HepG2 (cell line): ENCODE measurements at regions not wholly inside any gene's neighbourhood (a gene's known extent, or its start where the extent isn't known, plus 50 kb on each side); places are given as distances from the start of the nearest gene placed in this dataset.

Source experiments
- ATAC-seq: fragments of 200-7000 bp; cut with Tn5 transposase; 3 replicates; pipeline ENCODE4 v1.9.1; 2020; ENCODE audit warnings: mild to moderate bottlenecking, moderate library complexity
- BruUV-seq: library from RNA; stranded (reverse); fragments of 400-500 nt; replicated peaks from 2 replicates; lab custom pipeline; 2021; lab: Mats Ljungman, UMichigan
- CTCF ChIA-PET: fragments of 300-600 bp; formaldehyde crosslinking; extraction: SDS; loops from one replicate; lab custom pipeline; 2021; ENCODE audit warnings: low total read pairs, inconsistent platforms, low intra/inter-chr PET ratio; lab: Yijun Ruan, JAX
- POLR2A ChIA-PET: fragments of 350-600 bp; sonication (Branson Sonifier 250); formaldehyde crosslinking; loops from one replicate; lab custom pipeline; 2020; ENCODE audit warnings: antibody characterized with exemption, inconsistent platforms; lab: Yijun Ruan, JAX
- DNase-seq: peaks from one replicate; pipeline ENCODE4 v3.0.0-alpha.2; 2015; ENCODE audit warnings: low spot score
- FAIRE-seq: peaks from 3 replicates; lab custom pipeline; 2011; peaks lifted over from hg19 to GRCh38; lab: Jason Lieb, UNC
- H2AFZ ChIP-seq: one replicate; pipeline ENCODE4 v1.6.1; 2011; ENCODE audit warnings: low read length, inconsistent platforms
- H3K27ac ChIP-seq: fragments of 300-600 bp; 3 replicates; pipeline ENCODE4 v1.8.0; 2011; ENCODE audit warnings: mixed run types, mild to moderate bottlenecking, mixed read lengths, low read length, inconsistent platforms; ENCODE audit not compliant: insufficient read depth; ENCODE audit errors: extremely low read length
- H3K27me3 ChIP-seq, 2 experiments: fragments of 200-600 bp in 1 of 2; 2 replicates in 1 of 2; 3 replicates in 1 of 2; pipeline versions ENCODE4 v1.6.0 to v1.8.0; 2011; ENCODE audit warnings: low read length in 2 of 2, mild to moderate bottlenecking in 2 of 2, moderate library complexity in 2 of 2, inconsistent platforms in 1 of 2; ENCODE audit not compliant: insufficient read depth in 2 of 2, control insufficient read depth in 1 of 2
- H3K36me3 ChIP-seq, 2 experiments: fragments of 200-600 bp in 1 of 2; replicated peaks in 1 of 2; 2 replicates in 1 of 2; 3 replicates in 1 of 2; pipeline versions ENCODE4 v1.5.1 to v1.8.0; 2011; ENCODE audit warnings: low read length in 2 of 2, inconsistent platforms in 1 of 2; ENCODE audit not compliant: insufficient read depth in 2 of 2, control insufficient read depth in 1 of 2
- H3K4me1 ChIP-seq: 2 replicates; pipeline ENCODE4 v1.5.1; 2012; ENCODE audit warnings: low read length, inconsistent platforms; ENCODE audit not compliant: insufficient read depth
- H3K4me2 ChIP-seq: 2 replicates; pipeline ENCODE4 v1.6.0; 2011; ENCODE audit warnings: low read depth, low read length, inconsistent platforms
- H3K4me3 ChIP-seq, 3 experiments: fragments of 200-600 bp in 1 of 3; sonication (generic), shearing (Covaris generic) in 1 of 3; replicated peaks in 1 of 3; 2 replicates each; pipeline ENCODE4 v1.5.1; 2011 to 2016; ENCODE audit warnings: low read length in 3 of 3, inconsistent platforms in 2 of 3, low read depth in 2 of 3, mild to moderate bottlenecking in 2 of 3, control low read depth in 1 of 3, mixed read lengths in 1 of 3; ENCODE audit not compliant: insufficient read depth in 1 of 3
- H3K79me2 ChIP-seq: one replicate; pipeline ENCODE4 v1.6.1; 2011; ENCODE audit warnings: low read length, inconsistent platforms; ENCODE audit not compliant: insufficient read depth
- H3K9ac ChIP-seq: 2 replicates; pipeline ENCODE4 v1.6.0; 2011; ENCODE audit warnings: mild to moderate bottlenecking, low read depth, low read length, inconsistent platforms; ENCODE audit not compliant: insufficient read depth
- H3K9me3 ChIP-seq: 2 replicates; pipeline ENCODE4 v1.5.1; 2012; ENCODE audit warnings: mild to moderate bottlenecking, low read length
- H4K20me1 ChIP-seq: 2 replicates; pipeline ENCODE4 v1.6.0; 2011; ENCODE audit warnings: inconsistent platforms, mild to moderate bottlenecking, low read length, moderate library complexity; ENCODE audit not compliant: insufficient read depth
- CEBPB ChIP-seq: IDR thresholded peaks from 2 replicates; pipeline ENCODE4 v1.6.1; 2011; ENCODE audit warnings: low read depth, low read length, improper control_type of control experiment, borderline replicate concordance
- CEBPG ChIP-seq: IDR thresholded peaks from 2 replicates; pipeline ENCODE4 v1.6.1; 2016
- CREB1 ChIP-seq, 2 experiments: fragments of 450-650 bp in 1 of 2; IDR thresholded peaks; 2 replicates each; pipeline ENCODE4 v1.6.1; 2016 to 2017; ENCODE audit warnings: control low read depth in 1 of 2, mild to moderate bottlenecking in 1 of 2, missing compliant biosample characterization in 1 of 2, missing genetic modification characterization in 1 of 2
- DNMT1 ChIP-seq: sonication (generic); formaldehyde crosslinking; IDR thresholded peaks from 2 replicates; pipeline ENCODE4 v1.5.1; 2020; ENCODE audit warnings: mild to moderate bottlenecking, missing genetic modification reagents
- EHMT2 ChIP-seq: fragments of 200-600 bp; sonication (generic); IDR thresholded peaks from 2 replicates; pipeline ENCODE4 v1.7.0; 2017; ENCODE audit warnings: antibody characterized with exemption, low read depth, low read length, borderline replicate concordance
- EP300 ChIP-seq, 3 experiments: sonication (generic) in 1 of 3; formaldehyde crosslinking in 1 of 3; IDR thresholded peaks; 2 replicates each; pipeline versions ENCODE4 v1.5.1 to v1.6.1; 2011 to 2020; ENCODE audit warnings: low read depth in 2 of 3, low read length in 2 of 3, borderline replicate concordance in 1 of 3, improper control_type of control experiment in 1 of 3, mild to moderate bottlenecking in 1 of 3, missing genetic modification reagents in 1 of 3, moderate library complexity in 1 of 3
- HNRNPH1 ChIP-seq: fragments of 200-400 bp; formaldehyde crosslinking; optimal IDR thresholded peaks from 2 replicates; pipeline ENCODE3; 2017; ENCODE audit warnings: mild to moderate bottlenecking, low read depth, low read length
- NR3C1 ChIP-seq: sonication (generic); formaldehyde crosslinking; IDR thresholded peaks from 2 replicates; pipeline ENCODE4 v1.4.0; 2020; ENCODE audit warnings: missing genetic modification reagents
- SKI ChIP-seq: fragments of 450-650 bp; IDR thresholded peaks from one replicate; pipeline ENCODE4 v1.6.1; 2018; ENCODE audit warnings: mild to moderate bottlenecking; ENCODE audit not compliant: partially characterized antibody
- SOX5 ChIP-seq: IDR thresholded peaks from 2 replicates; pipeline ENCODE4 v1.6.1; 2016; ENCODE audit warnings: borderline replicate concordance
- SP140L ChIP-seq: sonication (generic); formaldehyde crosslinking; IDR thresholded peaks from 2 replicates; pipeline ENCODE4 v1.4.0; 2020; ENCODE audit warnings: missing genetic modification reagents, borderline replicate concordance
- TGIF2 ChIP-seq: IDR thresholded peaks from 2 replicates; pipeline ENCODE4 v1.6.1; 2016; ENCODE audit warnings: control low read depth, missing compliant biosample characterization
- ZNF10 ChIP-seq: sonication (generic); formaldehyde crosslinking; IDR thresholded peaks from 2 replicates; pipeline ENCODE4 v1.4.0; 2020; ENCODE audit warnings: mild to moderate bottlenecking, low read depth, missing genetic modification reagents, borderline replicate concordance
- ZNF263 ChIP-seq: sonication (generic); formaldehyde crosslinking; IDR thresholded peaks from 2 replicates; pipeline ENCODE4 v1.4.0; 2020; ENCODE audit warnings: missing genetic modification reagents
- ZNF329 ChIP-seq: sonication (generic); formaldehyde crosslinking; IDR thresholded peaks from 2 replicates; pipeline ENCODE4 v1.9.0; 2021; ENCODE audit warnings: low read depth, mild to moderate bottlenecking, missing genetic modification reagents
- ZNF451 ChIP-seq: sonication (generic); formaldehyde crosslinking; IDR thresholded peaks from 2 replicates; pipeline ENCODE4 v1.5.0; 2020; ENCODE audit warnings: mild to moderate bottlenecking, missing genetic modification reagents
- ZNF577 ChIP-seq: sonication (generic); formaldehyde crosslinking; IDR thresholded peaks from 2 replicates; pipeline ENCODE4 v1.4.0; 2020; ENCODE audit warnings: mild to moderate bottlenecking, low read depth, missing genetic modification reagents, borderline replicate concordance
- ZNF766 ChIP-seq: sonication (generic); formaldehyde crosslinking; IDR thresholded peaks from 2 replicates; pipeline ENCODE4 v1.5.0; 2020; ENCODE audit warnings: missing genetic modification reagents, borderline replicate concordance
- WGBS: methylation state at CpG from one replicate; pipeline ENCODE4 v1.1.6; 2017; ENCODE audit warnings: low lambda C conversion rate; 5-methylcytosine and 5-hydroxymethylcytosine counted together
- in situ Hi-C: cut with HindIII; loops from 2 replicates; pipeline ENCODE4 v1.10.0; 2017; ENCODE audit warnings: low pct_unique_long_range_greater_than_20kb; ENCODE audit not compliant: extremely low pct_ligation_motif_present
- intact Hi-C: fragments of 100-400 bp; cut with micrococcal nuclease; formaldehyde crosslinking; loops from one replicate; pipeline ENCODE4 v1.10.0; 2022; ENCODE audit not compliant: unreplicated experiment
- TF ChIP-seq, protein P1 (sequence below): IDR thresholded peaks from 2 replicates; pipeline ENCODE4 v1.6.1; 2012; ENCODE audit warnings: inconsistent platforms
- TF ChIP-seq, protein P2 (sequence below): IDR thresholded peaks from 2 replicates; pipeline ENCODE4 v1.6.1; 2016; ENCODE audit warnings: mild to moderate bottlenecking, missing biosample characterization, missing genetic modification reagents
- TF ChIP-seq, protein P3 (sequence below): IDR thresholded peaks from 2 replicates; pipeline ENCODE4 v1.4.0; 2020; ENCODE audit warnings: mild to moderate bottlenecking, missing genetic modification reagents
- TF ChIP-seq, protein P4 (sequence below): sonication (generic); formaldehyde crosslinking; IDR thresholded peaks from 2 replicates; pipeline ENCODE4 v1.4.0; 2020; ENCODE audit warnings: mild to moderate bottlenecking, missing genetic modification reagents

DNA sequence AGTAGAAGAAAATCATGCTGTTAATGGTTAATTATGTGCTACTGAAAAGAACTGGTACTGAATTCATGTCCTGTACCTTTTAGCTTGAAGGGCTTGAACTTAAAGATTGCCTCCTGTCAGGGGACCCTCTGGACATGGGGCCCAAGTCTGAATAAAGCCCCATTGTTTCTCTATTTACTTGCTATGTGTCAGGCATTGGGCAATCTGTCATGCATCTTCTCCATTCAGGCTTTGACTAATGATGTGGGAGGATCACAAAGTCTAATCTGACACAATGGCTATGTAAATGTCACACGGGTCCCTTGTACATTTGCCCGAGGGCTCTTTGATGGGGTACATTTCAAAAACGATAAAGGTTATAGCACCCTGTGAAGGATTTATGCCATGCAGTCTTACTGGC, 64.0 kb upstream of the TUSC1 start:
- FAIRE-seq: no peak
- Histone ChIP-seq H3K36me3 (no peaks in the 10 kb centered on the region), H3K4me3 (no peak overlapping the region), H2AFZ (no peak overlapping the region), H3K4me2 (no peak overlapping the region), H3K9me3 (peaks cover 5% of the 10 kb centered on the region), H3K27ac (no peak overlapping the region), H3K27me3 (no peaks in the 10 kb centered on the region), H4K20me1 (no peaks in the 10 kb centered on the region), H3K9ac (no peak overlapping the region), H3K4me1 (0 out of 2 replicates have a peak, but pooled peaks cover 6% of the 10 kb centered on the region), H3K79me2 (no peaks in the 10 kb centered on the region)
- in situ Hi-C loops: no loop called here
- POLR2A ChIA-PET: no interaction called here
- ATAC-seq: peak; percentile 73
- no TSS peak for BruUV-seq
- WGBS: 0% methylated on average over 3 of the region's 3 CpGs
- CTCF ChIA-PET: no interaction called here
- peak; percentile 68 for DNase-seq
- intact Hi-C loops: no loop called here
- TF ChIP-seq, protein P1, sequence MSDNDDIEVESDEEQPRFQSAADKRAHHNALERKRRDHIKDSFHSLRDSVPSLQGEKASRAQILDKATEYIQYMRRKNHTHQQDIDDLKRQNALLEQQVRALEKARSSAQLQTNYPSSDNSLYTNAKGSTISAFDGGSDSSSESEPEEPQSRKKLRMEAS: no peak
- no peak for TF ChIP-seq EHMT2
- TF ChIP-seq ZNF10: no peak
- no peak for TF ChIP-seq DNMT1 (CRISPR knock-in tag)
- no peak for TF ChIP-seq ZNF766 (CRISPR knock-in tag)
- peak; percentile 84 for TF ChIP-seq CEBPB
- TF ChIP-seq, protein P2, sequence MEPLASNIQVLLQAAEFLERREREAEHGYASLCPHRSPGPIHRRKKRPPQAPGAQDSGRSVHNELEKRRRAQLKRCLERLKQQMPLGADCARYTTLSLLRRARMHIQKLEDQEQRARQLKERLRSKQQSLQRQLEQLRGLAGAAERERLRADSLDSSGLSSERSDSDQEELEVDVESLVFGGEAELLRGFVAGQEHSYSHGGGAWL (CRISPR knock-in tag): no peak
- no peak for TF ChIP-seq ZNF329
- no peak for TF ChIP-seq ZNF451 (CRISPR knock-in tag)
- TF ChIP-seq ZNF577 (CRISPR knock-in tag): no peak
- TF ChIP-seq EP300 (IDR thresholded peaks at IDR 0.05; ENCODE audit: low read depth in 2 of 2, low read length in 2 of 2): peak in 1 of 2 experiments; percentile 56; a peak in 1 of 4 replicates
- no peak for TF ChIP-seq EP300 (CRISPR knock-in tag; IDR thresholded peaks at IDR 0.05; ENCODE audit: borderline replicate concordance)
- TF ChIP-seq, protein P3, sequence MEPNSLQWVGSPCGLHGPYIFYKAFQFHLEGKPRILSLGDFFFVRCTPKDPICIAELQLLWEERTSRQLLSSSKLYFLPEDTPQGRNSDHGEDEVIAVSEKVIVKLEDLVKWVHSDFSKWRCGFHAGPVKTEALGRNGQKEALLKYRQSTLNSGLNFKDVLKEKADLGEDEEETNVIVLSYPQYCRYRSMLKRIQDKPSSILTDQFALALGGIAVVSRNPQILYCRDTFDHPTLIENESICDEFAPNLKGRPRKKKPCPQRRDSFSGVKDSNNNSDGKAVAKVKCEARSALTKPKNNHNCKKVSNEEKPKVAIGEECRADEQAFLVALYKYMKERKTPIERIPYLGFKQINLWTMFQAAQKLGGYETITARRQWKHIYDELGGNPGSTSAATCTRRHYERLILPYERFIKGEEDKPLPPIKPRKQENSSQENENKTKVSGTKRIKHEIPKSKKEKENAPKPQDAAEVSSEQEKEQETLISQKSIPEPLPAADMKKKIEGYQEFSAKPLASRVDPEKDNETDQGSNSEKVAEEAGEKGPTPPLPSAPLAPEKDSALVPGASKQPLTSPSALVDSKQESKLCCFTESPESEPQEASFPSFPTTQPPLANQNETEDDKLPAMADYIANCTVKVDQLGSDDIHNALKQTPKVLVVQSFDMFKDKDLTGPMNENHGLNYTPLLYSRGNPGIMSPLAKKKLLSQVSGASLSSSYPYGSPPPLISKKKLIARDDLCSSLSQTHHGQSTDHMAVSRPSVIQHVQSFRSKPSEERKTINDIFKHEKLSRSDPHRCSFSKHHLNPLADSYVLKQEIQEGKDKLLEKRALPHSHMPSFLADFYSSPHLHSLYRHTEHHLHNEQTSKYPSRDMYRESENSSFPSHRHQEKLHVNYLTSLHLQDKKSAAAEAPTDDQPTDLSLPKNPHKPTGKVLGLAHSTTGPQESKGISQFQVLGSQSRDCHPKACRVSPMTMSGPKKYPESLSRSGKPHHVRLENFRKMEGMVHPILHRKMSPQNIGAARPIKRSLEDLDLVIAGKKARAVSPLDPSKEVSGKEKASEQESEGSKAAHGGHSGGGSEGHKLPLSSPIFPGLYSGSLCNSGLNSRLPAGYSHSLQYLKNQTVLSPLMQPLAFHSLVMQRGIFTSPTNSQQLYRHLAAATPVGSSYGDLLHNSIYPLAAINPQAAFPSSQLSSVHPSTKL: no peak
- no peak for TF ChIP-seq TGIF2
- no peak for TF ChIP-seq SP140L (CRISPR knock-in tag)
- no peak for TF ChIP-seq NR3C1 (CRISPR knock-in tag)
- TF ChIP-seq, protein P4, sequence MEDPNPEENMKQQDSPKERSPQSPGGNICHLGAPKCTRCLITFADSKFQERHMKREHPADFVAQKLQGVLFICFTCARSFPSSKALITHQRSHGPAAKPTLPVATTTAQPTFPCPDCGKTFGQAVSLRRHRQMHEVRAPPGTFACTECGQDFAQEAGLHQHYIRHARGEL (CRISPR knock-in tag): no peak
- peak; percentile 44; the same call in 1 of the 2 replicates for TF ChIP-seq SOX5
- no peak for TF ChIP-seq SKI
- no peak for TF ChIP-seq ZNF263 (CRISPR knock-in tag)
- peak; percentile 51; the same call in 1 of the 2 replicates for TF ChIP-seq CEBPG (CRISPR knock-in tag)
- TF ChIP-seq CREB1 (IDR thresholded peaks at IDR 0.05): no peak
- TF ChIP-seq CREB1 (CRISPR knock-in tag; IDR thresholded peaks at IDR 0.05): peak; percentile 25; the same call in 1 of the 2 replicates
- no peak for TF ChIP-seq HNRNPH1
